Peyer's patch (tissue), 4 donors: ENCODE measurements at regions not wholly inside any gene's neighbourhood (a gene's known extent, or its start where the extent isn't known, plus 50 kb on each side); places are given as distances from the start of the nearest gene placed in this dataset.

Experiments
- POLR2A ChIP-seq, 2 donors: fragments of 450-650 bp; IDR thresholded peaks; one replicate each; pipeline ENCODE4 v1.5.1; 2017; ENCODE audit warnings: antibody characterized with exemption in 2 of 2, mild to moderate bottlenecking in 2 of 2, moderate library complexity in 2 of 2
- TF ChIP-seq, protein P1 (sequence below), 6 experiments: fragments of 450-650 bp in 4 of 6; fragments of 200-600 bp in 2 of 6; sonication (generic) in 1 of 6; IDR thresholded peaks; one replicate each; pipeline ENCODE4 v1.5.1; 2017 to 2019; ENCODE audit warnings: antibody characterized with exemption in 6 of 6, mild to moderate bottlenecking in 3 of 6, moderate library complexity in 1 of 6

DNA sequence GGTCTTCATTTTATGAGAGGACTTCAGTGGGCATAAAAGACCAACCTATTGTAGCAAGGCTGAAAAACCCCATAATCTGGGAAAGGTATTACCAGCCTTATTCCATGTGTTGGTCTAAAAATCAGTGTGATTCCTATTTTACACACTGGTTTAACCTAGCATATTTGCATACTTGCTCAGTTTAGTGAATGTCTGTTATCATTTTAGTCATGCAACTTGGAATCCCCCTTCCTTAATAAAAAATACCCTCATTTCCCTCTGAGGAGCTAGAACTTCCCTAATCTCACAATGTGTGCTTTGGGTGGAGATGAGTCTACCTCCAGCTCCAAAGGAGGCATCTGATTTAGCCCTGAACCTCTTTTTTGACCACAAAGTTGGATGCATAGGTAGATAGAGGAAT lies 312.8 kb upstream of the SORCS1 start:
- TF ChIP-seq, protein P1, sequence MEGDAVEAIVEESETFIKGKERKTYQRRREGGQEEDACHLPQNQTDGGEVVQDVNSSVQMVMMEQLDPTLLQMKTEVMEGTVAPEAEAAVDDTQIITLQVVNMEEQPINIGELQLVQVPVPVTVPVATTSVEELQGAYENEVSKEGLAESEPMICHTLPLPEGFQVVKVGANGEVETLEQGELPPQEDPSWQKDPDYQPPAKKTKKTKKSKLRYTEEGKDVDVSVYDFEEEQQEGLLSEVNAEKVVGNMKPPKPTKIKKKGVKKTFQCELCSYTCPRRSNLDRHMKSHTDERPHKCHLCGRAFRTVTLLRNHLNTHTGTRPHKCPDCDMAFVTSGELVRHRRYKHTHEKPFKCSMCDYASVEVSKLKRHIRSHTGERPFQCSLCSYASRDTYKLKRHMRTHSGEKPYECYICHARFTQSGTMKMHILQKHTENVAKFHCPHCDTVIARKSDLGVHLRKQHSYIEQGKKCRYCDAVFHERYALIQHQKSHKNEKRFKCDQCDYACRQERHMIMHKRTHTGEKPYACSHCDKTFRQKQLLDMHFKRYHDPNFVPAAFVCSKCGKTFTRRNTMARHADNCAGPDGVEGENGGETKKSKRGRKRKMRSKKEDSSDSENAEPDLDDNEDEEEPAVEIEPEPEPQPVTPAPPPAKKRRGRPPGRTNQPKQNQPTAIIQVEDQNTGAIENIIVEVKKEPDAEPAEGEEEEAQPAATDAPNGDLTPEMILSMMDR (IDR thresholded peaks at IDR 0.05): no peak
- TF ChIP-seq POLR2A (IDR thresholded peaks at IDR 0.05): no peak
